Caco-2 (cell line): ENCODE measurements at regions not wholly inside any gene's neighbourhood (a gene's known extent, or its start where the extent isn't known, plus 50 kb on each side); places are given as distances from the start of the nearest gene placed in this dataset.
A peak's percentile ranks its signal among the peaks of the same experiment; 100 is the strongest.

ENCODE experiments used
- BruUV-seq: library from RNA; stranded (reverse); fragments of 400-500 nt; replicated peaks from 2 replicates; lab custom pipeline; 2021; lab: Mats Ljungman, UMichigan
- CTCF ChIA-PET: fragments of 300-600 bp; sonication (Branson Sonifier 250); formaldehyde crosslinking; loops from one replicate; lab custom pipeline; 2022; ENCODE audit warnings: antibody characterized with exemption; lab: Charles Lee
- POLR2A ChIA-PET: fragments of 300-600 bp; sonication (Branson Sonifier 250); formaldehyde crosslinking; loops from one replicate; lab custom pipeline; 2022; ENCODE audit warnings: antibody characterized with exemption; lab: Charles Lee
- DNase-seq, 2 experiments: peaks; one replicate each; pipeline versions ENCODE4 v3.0.0 to v3.0.0-alpha.2; 2020 to 2022
- H3K27me3 ChIP-seq: replicated peaks from 2 replicates; pipeline ENCODE4 v1.6.0; 2011; ENCODE audit warnings: low read length; ENCODE audit not compliant: control insufficient read depth, insufficient read depth
- H3K36me3 ChIP-seq: 2 replicates; pipeline ENCODE4 v1.5.1; 2011; ENCODE audit warnings: low read length; ENCODE audit not compliant: control insufficient read depth, insufficient read depth
- H3K4me1 ChIP-seq: fragments of 250-450 bp; sonication (Bioruptor Pico); 2 replicates; pipeline ENCODE4 v1.5.1; 2020; ENCODE audit warnings: mild to moderate bottlenecking
- H3K4me3 ChIP-seq: 2 replicates; pipeline ENCODE4 v1.5.1; 2011; ENCODE audit warnings: low read depth, mild to moderate bottlenecking, control low read depth, low read length
- H3K9me3 ChIP-seq: fragments of 250-450 bp; sonication (Bioruptor Pico); 2 replicates; pipeline ENCODE4 v1.5.1; 2020; ENCODE audit warnings: mild to moderate bottlenecking, moderate library complexity
- H3K27ac Mint-ChIP-seq: one replicate; pipeline ENCODE4 v1.8.0; 2022; ENCODE audit warnings: mixed read lengths; ENCODE audit not compliant: unreplicated experiment
- H3K27me3 Mint-ChIP-seq: one replicate; pipeline ENCODE4 v1.8.0; 2022; ENCODE audit warnings: mixed read lengths; ENCODE audit not compliant: insufficient read depth, unreplicated experiment
- H3K36me3 Mint-ChIP-seq: one replicate; pipeline ENCODE4 v1.8.0; 2022; ENCODE audit warnings: mild to moderate bottlenecking, mixed read lengths; ENCODE audit not compliant: insufficient read depth, unreplicated experiment
- H3K4me1 Mint-ChIP-seq: one replicate; pipeline ENCODE4 v1.8.0; 2022; ENCODE audit warnings: low read depth, mixed read lengths; ENCODE audit not compliant: unreplicated experiment
- H3K4me3 Mint-ChIP-seq: one replicate; pipeline ENCODE4 v1.8.0; 2022; ENCODE audit warnings: mild to moderate bottlenecking, moderate library complexity, mixed read lengths; ENCODE audit not compliant: unreplicated experiment
- H3K9me3 Mint-ChIP-seq: one replicate; pipeline ENCODE4 v1.8.0; 2022; ENCODE audit warnings: mixed read lengths; ENCODE audit not compliant: unreplicated experiment
- intact Hi-C: fragments of 100-400 bp; cut with micrococcal nuclease; formaldehyde crosslinking; loops from one replicate; pipeline ENCODE4 v1.10.0; 2022; ENCODE audit not compliant: unreplicated experiment
- TF ChIP-seq, protein P1 (sequence below), 2 experiments: fragments of 200-600 bp in 1 of 2; IDR thresholded peaks; 1 replicate in 1 of 2; 2 replicates in 1 of 2; pipeline versions ENCODE4 v1.5.1 to v1.8.0; 2011 to 2022; ENCODE audit warnings: antibody characterized with exemption in 1 of 2, control low read depth in 1 of 2, inconsistent platforms in 1 of 2, low read depth in 1 of 2, low read length in 1 of 2, mild to moderate bottlenecking in 1 of 2, moderate library complexity in 1 of 2; ENCODE audit not compliant: insufficient read depth in 1 of 2, severe bottlenecking in 1 of 2, unreplicated experiment in 1 of 2

DNA sequence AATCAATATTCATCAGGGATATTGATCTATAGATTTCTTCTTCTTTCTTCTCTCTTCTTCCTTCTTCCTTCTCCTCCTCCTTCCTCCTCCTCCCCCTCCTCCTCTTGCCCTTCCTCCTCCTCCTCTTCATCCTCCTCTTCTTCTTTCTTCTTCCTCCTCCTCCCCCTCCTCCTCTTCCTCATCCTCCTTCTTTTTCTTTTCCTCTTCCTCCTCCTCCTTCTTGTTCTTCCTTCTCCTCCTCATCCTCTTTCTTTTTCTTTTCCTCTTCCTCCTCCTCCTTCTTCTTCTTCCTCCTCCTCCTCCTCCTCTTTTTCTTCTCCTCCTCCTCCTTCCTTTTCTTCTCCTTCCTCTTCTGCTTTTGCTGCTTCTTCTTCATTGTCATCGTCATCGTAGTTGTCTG is 52.4 kb upstream of the SERINC1 start:
- no peaks in the 10 kb centered on the region for H3K36me3 ChIP-seq
- no peaks in the 10 kb centered on the region for H3K4me1 ChIP-seq
- Mint-ChIP-seq H3K36me3 (no peaks in the 10 kb centered on the region), H3K27me3 (no peaks in the 10 kb centered on the region), H3K4me1 (no peaks in the 10 kb centered on the region), H3K27ac (no peak overlapping the region), H3K9me3 (peaks cover 23% of the 10 kb centered on the region), H3K4me3 (no peak overlapping the region)
- ChIA-PET CTCF (no interaction called here), POLR2A (no interaction called here)
- H3K9me3 ChIP-seq: no peaks in the 10 kb centered on the region; the same call in 1 of the 2 replicates
- no TSS peak for BruUV-seq
- no peak overlapping the region for H3K4me3 ChIP-seq
- H3K27me3 ChIP-seq: no peaks in the 10 kb centered on the region
- intact Hi-C loops: no loop called here
- DNase-seq: no peak
- TF ChIP-seq, protein P1, sequence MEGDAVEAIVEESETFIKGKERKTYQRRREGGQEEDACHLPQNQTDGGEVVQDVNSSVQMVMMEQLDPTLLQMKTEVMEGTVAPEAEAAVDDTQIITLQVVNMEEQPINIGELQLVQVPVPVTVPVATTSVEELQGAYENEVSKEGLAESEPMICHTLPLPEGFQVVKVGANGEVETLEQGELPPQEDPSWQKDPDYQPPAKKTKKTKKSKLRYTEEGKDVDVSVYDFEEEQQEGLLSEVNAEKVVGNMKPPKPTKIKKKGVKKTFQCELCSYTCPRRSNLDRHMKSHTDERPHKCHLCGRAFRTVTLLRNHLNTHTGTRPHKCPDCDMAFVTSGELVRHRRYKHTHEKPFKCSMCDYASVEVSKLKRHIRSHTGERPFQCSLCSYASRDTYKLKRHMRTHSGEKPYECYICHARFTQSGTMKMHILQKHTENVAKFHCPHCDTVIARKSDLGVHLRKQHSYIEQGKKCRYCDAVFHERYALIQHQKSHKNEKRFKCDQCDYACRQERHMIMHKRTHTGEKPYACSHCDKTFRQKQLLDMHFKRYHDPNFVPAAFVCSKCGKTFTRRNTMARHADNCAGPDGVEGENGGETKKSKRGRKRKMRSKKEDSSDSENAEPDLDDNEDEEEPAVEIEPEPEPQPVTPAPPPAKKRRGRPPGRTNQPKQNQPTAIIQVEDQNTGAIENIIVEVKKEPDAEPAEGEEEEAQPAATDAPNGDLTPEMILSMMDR (IDR thresholded peaks at IDR 0.05; ENCODE audit: insufficient read depth in 1 of 2, low read depth in 1 of 2, low read length in 1 of 2, severe bottlenecking in 1 of 2, unreplicated experiment in 1 of 2): no peak

- Histone ChIP-seq H3K4me1 (no peaks in the 10 kb centered on the region), H3K4me3 (no peak overlapping the region), H3K27me3 (no peaks in the 10 kb centered on the region), H3K9me3 (no peaks in the 10 kb centered on the region; the same call in 1 of the 2 replicates), H3K36me3 (no peaks in the 10 kb centered on the region)
- Mint-ChIP-seq H3K4me3 (no peak overlapping the region), H3K27me3 (peaks cover 5% of the 10 kb centered on the region), H3K36me3 (no peaks in the 10 kb centered on the region), H3K27ac (no peak overlapping the region), H3K4me1 (no peaks in the 10 kb centered on the region), H3K9me3 (peaks cover 6% of the 10 kb centered on the region)
- intact Hi-C loops: loop anchor here (1.0 kb wide), 3 partner anchors 38 to 149 kb away; no protein-coding TSS in a partner anchor
- no TSS peak for BruUV-seq
- ChIA-PET POLR2A (no interaction called here), CTCF (interaction anchor here (0.6 to 2.6 kb wide), 12 partner anchors 11 to 149 kb away, joined by 3 to 108 read pairs (median 4); partner anchors contain the start of genes HSF2 and SERINC1)
- TF ChIP-seq, protein P1 (IDR thresholded peaks at IDR 0.05; ENCODE audit: insufficient read depth in 1 of 2, low read depth in 1 of 2, low read length in 1 of 2, severe bottlenecking in 1 of 2, unreplicated experiment in 1 of 2): peak; percentile 81 to 90
- DNase-seq: peak; percentile 38 to 66
Measured at GRCh38 chr6:122530440-122531046, 58.9 kb upstream of the SERINC1 start.

DNA sequence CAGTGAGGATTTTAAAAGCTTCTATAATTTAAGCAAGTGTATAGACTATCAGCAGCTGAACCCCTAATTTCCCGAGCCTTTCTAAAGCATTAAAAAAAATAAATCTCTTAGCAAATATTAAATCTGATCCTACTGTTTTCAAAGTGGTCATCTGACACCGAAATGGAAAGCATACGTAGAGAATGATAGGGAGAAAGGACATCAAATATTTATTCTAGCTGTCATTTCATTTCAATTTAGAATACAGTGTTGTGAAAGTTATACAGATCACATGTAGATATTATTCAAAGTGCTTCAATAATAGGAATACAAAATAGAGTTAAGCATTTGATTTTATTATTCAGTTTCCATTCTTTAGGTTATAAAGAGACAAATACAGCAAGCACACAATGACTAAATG is 61.9 kb upstream of the PKIB start:
- DNase-seq: no peak
- Histone ChIP-seq H3K9me3 (no peaks in the 10 kb centered on the region), H3K36me3 (no peaks in the 10 kb centered on the region), H3K27me3 (no peaks in the 10 kb centered on the region), H3K4me1 (no peaks in the 10 kb centered on the region), H3K4me3 (no peak overlapping the region)
- ChIA-PET CTCF (no interaction called here), POLR2A (no interaction called here)
- intact Hi-C loops: no loop called here
- H3K27ac Mint-ChIP-seq: no peak overlapping the region
- H3K4me1 Mint-ChIP-seq: no peaks in the 10 kb centered on the region
- no peaks in the 10 kb centered on the region for H3K36me3 Mint-ChIP-seq
- no peak overlapping the region for H3K4me3 Mint-ChIP-seq
- BruUV-seq: no TSS peak
- H3K27me3 Mint-ChIP-seq: peaks cover 4% of the 10 kb centered on the region
- no peaks in the 10 kb centered on the region for H3K9me3 Mint-ChIP-seq
- TF ChIP-seq, protein P1 (IDR thresholded peaks at IDR 0.05; ENCODE audit: insufficient read depth in 1 of 2, low read depth in 1 of 2, low read length in 1 of 2, severe bottlenecking in 1 of 2, unreplicated experiment in 1 of 2): no peak
